GM10266 (cell line): ENCODE measurements at regions not wholly inside any gene's neighbourhood (a gene's known extent, or its start where the extent isn't known, plus 50 kb on each side); places are given as distances from the start of the nearest gene placed in this dataset.

Experiments used
- DNase-seq: peaks from one replicate; pipeline ENCODE4 v3.0.0; 2012; ENCODE audit errors: extremely low spot score
- CTCF ChIP-seq: IDR thresholded peaks from 2 replicates; pipeline ENCODE4 v1.5.1; 2012; ENCODE audit warnings: mild to moderate bottlenecking, low read depth; ENCODE audit not compliant: control insufficient read depth, insufficient read depth; ENCODE audit errors: missing control alignments

GRCh38 chr21:40923901-40924300, 76.9 kb upstream of the DSCAM start:
- no peak for DNase-seq
- no peak for TF ChIP-seq CTCF

GRCh38 chr21:40924641-40925040, 77.7 kb upstream of the DSCAM start:
- DNase-seq, result no peak
- no peak for TF ChIP-seq CTCF

GRCh38 chr21:40926238-40926637, 79.3 kb upstream of the DSCAM start:
- no peak for TF ChIP-seq CTCF
- no peak for DNase-seq

GRCh38 chr21:40929833-40930232, 82.9 kb upstream of the DSCAM start:
- TF ChIP-seq CTCF, result no peak
- no peak for DNase-seq

GRCh38 chr21:40931197-40931596, 84.2 kb upstream of the DSCAM start:
- DNase-seq, result no peak
- no peak for TF ChIP-seq CTCF

- DNase-seq, result no peak
- no peak for TF ChIP-seq CTCF
Measured at GRCh38 chr21:40936178-40936577, 89.2 kb upstream of the DSCAM start.

GRCh38 chr21:40936771-40937261, 89.9 kb upstream of the DSCAM start:
- no peak for DNase-seq
- TF ChIP-seq CTCF, result no peak
